Activated CD4-positive, alpha-beta T cell treated with anti-CD3 and anti-CD28 coated beads, Interleukin-2, amount 50 U/mL, for 48 hours (primary cell): ENCODE measurements at regions not wholly inside any gene's neighbourhood (a gene's known extent, or its start where the extent isn't known, plus 50 kb on each side); places are given as distances from the start of the nearest gene placed in this dataset.

Experiments
- DNase-seq, 2 experiments: peaks; one replicate each; pipeline ENCODE4 v3.0.0-alpha.2; 2020

GRCh38 chr6:147869869-147870268, 361.4 kb downstream of the SAMD5 start:
- DNase-seq = no peak

DNA sequence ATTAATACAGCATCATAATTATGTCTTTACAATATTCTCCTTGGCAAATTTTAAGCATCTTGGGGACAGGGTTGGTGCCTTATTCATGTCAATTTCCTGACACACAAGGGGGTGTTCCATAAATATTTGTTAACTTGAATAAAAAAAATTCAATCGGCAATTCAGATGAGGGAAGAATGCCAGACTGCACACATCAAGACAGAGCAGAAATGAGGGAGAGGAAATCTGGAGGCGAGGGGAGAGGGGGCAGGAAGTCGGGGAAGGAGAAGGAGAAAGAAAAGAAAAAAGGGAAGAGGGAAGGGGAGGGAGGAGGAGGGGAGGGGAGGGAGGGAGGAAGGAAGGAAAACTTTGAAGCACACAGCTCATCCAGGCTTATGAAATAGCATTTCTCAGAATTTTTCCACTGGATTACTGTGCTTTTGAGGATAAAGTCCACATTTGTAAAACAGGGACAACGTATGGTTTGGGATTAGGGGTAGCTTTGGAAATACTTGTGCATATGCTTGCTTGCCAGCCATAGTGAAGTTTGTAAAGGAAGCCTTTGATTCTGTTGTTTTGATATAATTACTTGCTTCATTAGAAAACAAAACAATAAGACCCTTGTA, 362.1 kb downstream of the SAMD5 start:
- DNase-seq = no peak

DNA sequence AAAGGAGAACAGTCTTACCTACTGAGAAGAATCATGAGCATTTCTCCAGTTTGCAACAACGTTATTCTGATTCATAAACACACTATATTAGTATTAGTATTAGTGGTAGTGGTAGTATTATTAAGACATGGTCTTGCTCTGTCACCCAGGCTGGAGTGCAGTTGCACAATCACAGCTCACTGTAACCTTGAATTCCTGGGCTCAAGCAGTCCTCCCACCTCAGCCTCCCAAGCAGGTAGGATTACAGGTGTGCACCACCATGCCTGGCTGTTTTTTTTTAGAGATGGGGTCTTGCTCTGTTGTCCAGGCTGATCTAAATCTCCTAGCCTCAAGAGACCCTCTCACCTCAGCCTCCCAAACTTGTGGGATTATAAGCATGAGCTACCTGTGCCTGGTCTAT, 363.5 kb downstream of the SAMD5 start:
- DNase-seq = no peak

GRCh38 chr6:147873816-147874215, 365.3 kb downstream of the SAMD5 start:
- no peak for DNase-seq

DNA sequence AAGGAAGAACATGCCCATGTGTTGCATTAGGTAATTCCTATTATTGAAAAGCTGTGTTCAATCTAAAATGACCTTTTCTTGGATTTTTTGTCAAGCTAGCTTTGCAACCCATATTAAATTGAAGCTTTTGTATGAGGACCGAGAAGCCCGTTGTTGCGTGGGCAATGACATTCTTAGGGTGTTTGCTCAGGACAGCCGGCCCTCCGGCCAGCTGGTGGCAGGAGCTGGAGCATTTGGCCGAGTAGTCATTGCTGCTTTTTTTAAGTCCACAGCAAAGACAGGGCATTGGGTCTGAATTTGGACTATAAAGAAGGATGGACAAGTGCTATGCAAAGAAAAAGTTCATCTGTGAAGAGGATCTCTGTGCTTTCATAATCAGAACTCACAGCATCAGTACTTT, 365.8 kb downstream of the SAMD5 start:
- no peak for DNase-seq

DNA sequence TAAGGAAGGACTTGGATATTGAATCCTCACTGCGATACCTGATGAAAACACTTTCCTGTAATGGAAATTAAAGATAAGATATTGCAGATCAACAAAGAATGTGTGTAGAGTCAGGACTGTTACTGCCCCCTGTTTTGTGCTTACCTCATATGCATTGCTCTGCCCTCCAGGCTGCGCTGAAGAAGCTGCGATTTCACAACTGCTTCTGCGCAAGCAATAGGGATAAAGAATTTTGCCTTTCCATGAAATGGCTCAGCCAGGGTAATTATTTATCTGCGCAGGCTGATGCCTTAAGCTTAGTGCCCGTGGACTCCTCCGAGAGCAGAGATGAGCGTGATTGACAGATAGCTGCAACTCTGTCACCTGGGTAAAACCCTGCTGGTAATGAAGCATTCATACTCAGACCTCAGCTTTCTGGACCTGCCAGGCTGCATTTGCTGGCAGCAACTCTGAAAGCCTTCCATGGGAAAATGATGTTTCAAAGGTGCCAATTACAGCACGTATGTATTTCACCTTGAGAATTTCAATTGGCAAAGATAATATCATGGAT, 370.6 kb downstream of the SAMD5 start:
- no peak for DNase-seq

GRCh38 chr6:147881432-147881831, 372.9 kb downstream of the SAMD5 start:
- DNase-seq = no peak

DNA sequence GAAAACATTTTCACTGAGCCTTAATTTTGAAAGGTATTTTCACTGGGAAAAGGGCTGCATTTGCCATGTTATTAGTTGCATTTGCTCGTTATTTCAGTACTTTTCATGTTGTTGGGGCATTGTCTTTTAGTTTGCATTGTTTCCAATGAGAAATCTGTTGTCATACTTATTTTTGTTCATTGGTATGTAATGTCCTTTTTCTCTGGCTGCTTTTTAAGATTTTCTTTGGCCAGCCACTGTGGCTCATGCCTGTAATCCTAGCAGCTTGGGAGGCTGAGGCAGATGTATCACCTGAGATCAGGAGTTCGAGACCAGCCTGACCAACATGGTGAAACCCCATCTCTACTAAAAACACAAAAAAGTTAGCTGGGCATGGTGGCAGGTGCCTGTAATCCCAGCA, 379.9 kb downstream of the SAMD5 start:
- DNase-seq = no peak

DNA sequence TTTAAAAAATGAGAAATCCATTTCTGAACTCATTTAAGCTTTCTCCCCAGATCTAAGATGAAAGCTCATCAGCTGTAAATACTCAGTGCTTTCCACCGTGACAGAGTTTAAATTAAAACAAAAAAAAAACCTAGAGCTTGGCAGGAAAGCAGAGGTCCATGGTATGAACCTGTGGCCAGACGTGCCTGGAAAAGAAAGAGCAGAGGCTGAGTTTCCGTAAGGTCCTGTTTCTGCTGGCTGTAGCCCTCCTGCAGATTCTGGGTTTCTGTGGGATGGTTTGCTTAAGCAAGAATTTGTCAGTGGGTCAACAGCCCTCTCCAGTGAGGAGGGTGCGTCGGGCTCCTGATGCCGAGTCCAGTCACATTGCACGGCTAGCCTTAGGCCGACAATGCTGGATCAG, 383.2 kb downstream of the SAMD5 start:
- DNase-seq = no peak

DNA sequence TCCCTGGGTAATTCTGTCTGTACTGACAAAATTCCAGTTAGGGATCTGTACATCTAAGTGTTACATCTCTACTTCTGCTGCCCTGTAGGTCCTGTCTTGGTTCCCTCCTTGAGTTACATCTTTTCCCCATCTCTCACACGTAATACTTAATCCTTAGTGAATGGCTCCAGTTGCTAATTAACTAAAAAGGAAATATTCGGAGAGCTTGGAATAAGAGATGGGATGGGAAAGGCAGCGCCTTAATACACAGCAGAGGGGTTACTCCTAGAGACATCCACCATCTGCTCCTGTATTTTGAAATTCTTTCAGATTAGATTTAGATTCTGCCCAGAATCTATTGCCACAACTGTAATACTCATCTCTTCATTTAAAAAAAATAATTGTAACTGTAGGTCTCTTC, 384.0 kb downstream of the SAMD5 start:
- no peak for DNase-seq

GRCh38 chr6:147895272-147895671, 386.8 kb downstream of the SAMD5 start:
- no peak for DNase-seq

GRCh38 chr6:147900247-147900830, 391.8 kb downstream of the SAMD5 start:
- no peak for DNase-seq

DNA sequence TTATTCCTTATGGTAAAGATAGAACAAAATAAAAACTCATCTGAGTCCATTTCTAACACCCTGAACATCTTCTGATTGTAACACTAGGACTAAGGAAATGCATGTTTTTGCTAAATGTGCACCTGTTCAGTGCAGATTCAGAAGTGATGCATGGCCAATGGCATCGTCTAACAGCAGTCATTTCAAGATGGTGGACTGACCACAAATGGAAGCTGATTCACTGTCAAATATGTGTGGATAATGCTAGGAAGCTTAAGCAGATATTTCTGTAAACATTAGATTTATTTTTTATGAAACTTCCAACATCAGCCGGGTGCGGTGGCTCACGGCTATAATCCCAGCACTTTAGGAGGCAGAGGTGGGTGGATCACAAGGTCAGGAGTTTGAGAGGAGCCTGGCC, 394.8 kb downstream of the SAMD5 start:
- no peak for DNase-seq

- no peak for DNase-seq
Observed at GRCh38 chr6:147903931-147904330, 395.4 kb downstream of the SAMD5 start.

DNA sequence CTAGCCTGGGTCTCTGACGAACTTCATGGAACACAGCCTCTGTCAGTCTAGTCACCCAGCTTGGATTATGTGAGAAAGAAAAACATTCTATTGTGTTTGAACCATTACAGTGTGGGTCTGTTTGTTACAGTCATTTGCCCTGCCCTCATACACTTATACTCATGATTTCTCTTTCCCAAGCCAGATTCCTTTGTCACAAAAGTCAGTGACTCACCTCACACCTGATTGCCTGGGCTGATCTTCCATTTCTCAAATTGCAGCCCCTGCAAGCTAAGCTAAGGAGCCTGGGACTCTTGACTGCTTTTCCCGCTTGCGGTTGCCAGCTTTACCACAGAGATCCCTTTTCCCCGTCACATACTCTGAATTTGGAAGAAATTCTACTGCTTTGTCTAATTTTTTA, 395.9 kb downstream of the SAMD5 start:
- no peak for DNase-seq

DNA sequence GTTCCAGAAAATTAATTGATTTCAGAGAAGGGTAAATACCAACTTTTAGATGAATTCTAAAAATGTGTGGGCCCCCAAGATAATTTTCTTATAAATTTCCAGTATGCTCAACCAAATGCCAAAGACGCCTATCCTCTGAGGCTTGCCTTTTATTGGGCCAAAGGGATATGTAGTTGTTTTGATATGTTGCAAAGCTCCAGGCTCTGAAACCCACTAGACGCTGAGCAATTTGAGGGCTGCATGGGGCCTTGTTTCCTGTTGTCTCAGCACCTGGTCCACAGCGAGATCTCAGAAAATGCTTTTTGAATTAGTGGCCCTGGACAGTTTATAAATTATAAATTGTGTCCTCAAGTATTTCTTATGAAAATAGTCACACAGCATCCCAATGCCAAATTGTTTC, 397.2 kb downstream of the SAMD5 start:
- DNase-seq = no peak

GRCh38 chr6:147906361-147906760, 397.9 kb downstream of the SAMD5 start:
- DNase-seq = no peak

DNA sequence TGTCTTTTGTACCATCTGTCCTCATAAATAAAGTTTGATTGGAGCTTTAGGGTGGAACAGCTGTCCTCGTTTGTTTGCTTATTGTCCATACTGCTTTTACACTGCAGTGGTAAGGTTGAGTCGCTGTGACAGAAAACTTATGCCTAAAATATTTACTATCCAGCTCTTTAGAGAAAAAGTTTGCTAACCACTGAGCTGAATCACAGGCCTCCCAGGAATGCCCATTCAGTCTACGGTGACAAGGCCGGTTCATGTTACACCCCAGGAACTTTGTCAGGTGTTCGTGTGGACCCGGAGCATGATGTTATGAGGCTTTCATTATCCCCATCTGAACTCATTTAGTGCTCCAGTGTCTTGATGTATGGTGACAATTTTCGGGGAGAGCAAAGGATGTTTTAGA, 401.1 kb downstream of the SAMD5 start:
- no peak for DNase-seq

DNA sequence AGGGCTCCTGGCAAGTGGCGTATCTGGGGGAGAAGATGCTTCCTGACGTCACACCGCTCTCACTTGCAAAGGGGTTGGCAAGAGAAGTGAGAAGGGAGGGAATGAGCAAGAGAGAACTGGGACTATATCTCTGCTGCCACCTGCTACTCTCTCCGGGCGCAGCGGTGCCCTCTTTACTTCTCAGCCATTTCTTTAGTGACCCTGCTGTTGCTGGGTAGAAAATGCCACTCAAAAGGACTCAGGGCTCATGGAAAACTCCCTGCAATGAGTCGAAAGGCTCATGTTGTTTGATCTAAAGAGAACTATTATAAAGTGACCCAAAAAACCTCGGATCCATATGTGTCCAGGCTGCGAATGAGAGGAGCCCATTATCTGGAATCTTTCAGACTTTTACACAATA, 401.8 kb downstream of the SAMD5 start:
- no peak for DNase-seq

DNA sequence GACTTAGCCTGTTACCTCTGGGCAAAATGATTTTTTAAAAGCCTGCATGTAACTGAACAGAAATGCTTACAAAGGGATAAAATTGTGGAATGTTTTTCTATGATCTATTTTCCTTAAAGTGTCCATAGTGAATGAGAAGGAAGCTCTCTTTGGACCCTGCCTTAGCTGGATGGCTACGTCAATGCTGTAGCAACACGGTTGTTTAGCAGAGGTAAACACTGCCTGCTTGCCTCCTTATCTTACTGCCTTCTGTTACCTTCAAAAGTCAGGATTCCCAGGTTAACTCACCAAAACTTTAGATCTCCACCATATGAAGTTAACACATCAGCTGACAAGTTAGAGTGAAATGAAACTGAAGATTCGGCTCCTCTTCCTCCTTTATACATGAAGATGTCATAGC, 402.6 kb downstream of the SAMD5 start:
- DNase-seq = no peak

DNA sequence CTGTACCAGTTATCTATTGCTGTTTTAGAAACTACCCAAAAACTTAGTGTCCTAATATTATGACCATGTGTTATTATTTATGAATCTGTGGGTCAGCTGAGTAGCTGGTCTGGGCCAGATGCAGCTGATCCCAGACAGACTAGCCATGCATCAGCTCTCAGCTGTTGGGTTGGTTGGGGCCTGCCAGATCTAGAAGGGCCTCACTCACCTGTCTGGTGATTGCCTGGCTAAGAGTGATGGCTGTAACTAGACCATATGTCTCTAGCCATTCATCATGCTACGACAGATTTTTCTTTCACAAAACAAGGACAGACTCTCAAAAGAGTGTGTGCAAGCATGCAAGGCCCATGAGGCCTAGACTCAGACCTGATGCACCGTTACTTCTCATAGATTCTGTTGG, 403.2 kb downstream of the SAMD5 start:
- DNase-seq = no peak

GRCh38 chr6:147922799-147923198, 414.3 kb downstream of the SAMD5 start:
- DNase-seq = no peak

GRCh38 chr6:147924598-147924997, 416.1 kb downstream of the SAMD5 start:
- DNase-seq = no peak

DNA sequence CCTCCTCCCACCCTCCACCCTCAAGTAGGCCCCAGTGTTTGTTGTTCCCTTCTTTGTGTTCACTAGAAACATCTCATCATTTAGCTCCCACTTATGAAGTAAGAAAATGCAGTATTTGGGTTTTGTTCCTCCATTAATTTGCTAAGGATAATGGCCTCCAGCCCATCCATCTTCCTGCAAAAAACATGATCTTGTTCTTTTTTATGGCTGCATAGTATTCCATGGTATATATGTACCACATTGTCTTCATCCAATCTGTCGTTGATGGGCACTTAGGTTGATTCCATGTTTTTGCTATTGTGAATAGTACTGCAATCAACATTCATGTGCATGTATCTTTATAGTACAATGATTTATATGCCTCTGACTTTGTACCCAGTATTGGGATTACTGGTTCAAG, 416.8 kb upstream of the SASH1 start:
- DNase-seq = no peak

DNA sequence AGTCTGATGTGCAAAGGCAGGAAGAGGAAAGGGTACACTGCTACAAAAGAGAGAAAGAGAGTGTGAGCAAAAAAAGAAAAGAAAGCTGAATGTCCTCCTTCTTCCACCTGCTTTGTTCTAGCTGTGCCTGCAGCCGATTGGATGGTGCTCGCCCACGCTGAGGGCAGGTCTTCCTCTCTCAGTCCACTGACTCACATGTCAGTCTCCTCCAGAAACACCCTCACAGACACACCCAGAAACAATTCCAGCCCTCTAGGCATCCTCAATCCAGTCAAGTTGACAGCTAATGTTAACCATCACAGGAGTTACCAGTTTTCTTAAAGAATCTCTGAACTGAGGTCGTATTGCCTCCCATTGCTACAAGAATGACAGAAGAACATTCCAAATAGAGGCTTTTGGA, 411.9 kb upstream of the SASH1 start:
- no peak for DNase-seq
